ENCODE measurements at regions not wholly inside any gene's neighbourhood (a gene's known extent, or its start where the extent isn't known, plus 50 kb on each side); places are given as distances from the start of the nearest gene placed in this dataset.

DNA sequence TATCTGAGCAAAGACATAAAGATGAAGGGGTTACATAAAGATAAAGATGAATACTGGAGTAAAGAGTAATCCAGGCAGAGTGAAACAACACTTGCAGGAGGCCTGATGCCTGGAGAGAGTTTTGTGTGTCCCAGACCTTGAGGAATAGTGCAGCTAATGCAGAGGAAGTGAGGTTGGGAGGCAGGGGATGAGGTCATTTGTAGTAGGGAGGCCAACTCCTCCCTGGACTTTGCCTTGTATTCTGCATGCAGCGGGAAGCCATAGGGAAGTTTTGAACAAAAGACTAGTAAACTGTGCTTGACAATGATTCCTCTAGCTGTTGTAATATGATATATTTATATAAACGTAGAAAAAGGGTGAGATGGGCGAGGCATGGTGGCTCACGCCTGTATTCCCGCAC is 356.6 kb downstream of the KCNJ2 start:
- TF ChIP-seq, protein P1, sequence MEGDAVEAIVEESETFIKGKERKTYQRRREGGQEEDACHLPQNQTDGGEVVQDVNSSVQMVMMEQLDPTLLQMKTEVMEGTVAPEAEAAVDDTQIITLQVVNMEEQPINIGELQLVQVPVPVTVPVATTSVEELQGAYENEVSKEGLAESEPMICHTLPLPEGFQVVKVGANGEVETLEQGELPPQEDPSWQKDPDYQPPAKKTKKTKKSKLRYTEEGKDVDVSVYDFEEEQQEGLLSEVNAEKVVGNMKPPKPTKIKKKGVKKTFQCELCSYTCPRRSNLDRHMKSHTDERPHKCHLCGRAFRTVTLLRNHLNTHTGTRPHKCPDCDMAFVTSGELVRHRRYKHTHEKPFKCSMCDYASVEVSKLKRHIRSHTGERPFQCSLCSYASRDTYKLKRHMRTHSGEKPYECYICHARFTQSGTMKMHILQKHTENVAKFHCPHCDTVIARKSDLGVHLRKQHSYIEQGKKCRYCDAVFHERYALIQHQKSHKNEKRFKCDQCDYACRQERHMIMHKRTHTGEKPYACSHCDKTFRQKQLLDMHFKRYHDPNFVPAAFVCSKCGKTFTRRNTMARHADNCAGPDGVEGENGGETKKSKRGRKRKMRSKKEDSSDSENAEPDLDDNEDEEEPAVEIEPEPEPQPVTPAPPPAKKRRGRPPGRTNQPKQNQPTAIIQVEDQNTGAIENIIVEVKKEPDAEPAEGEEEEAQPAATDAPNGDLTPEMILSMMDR (conservative IDR thresholded peaks at IDR 0.05; ENCODE audit: low read depth, low read length), result no peak
- DNase-seq (ENCODE audit: low read depth), result no peak

DNA sequence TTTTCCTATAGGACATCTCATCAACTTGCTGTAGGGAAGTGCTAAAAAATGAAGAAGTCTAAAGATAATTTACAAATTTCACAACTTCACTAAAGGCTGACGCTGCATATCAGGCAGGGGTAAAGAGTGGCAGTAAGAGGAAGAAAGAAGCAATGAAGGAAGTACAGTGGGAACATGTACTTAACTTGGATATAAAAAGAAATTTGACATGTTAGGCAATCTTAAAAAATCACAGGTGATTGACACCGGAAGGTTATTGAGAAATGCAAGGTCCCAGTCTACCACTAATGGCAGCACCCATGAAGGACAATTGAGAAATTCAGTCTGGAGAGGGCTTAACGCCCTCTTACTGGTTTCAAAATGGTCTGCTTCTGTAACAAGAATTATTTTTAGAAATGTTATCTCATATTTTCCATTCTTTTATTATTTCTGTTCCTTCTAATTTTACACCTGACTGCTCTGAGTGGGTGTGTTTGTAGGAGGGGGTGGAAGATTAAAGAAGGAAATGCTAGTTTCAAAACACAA is 358.1 kb downstream of the KCNJ2 start:
- H3K4me3 ChIP-seq (ENCODE audit: low read depth, low read length), result no peak overlapping the region
- no peak for DNase-seq (ENCODE audit: low read depth)
- TF ChIP-seq, protein P1 (conservative IDR thresholded peaks at IDR 0.05; ENCODE audit: low read depth, low read length), result no peak

More for the DNA sequence above, 356.6 kb downstream of the KCNJ2 start:
- no peak overlapping the region for H3K4me3 ChIP-seq (ENCODE audit: low read depth, low read length)

DNA sequence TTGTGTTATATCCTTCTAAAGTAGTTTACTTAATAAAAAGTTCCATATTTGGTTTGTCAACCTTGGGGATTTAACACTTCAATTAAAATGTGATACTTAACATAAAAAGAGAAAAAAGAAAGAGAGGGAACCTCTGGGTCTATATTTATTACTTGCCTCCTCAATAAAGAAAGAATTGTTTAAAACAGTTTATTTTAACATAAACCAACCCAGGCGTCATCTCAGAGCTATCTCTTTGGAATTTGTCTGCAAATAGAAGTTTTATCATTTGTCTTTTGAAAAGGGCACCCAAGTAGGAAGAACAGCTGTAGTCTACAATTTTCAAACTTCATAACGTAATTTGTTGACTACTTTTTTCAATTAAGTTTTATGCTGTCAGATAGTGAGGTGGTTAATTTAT is 364.1 kb downstream of the KCNJ2 start:
- DNase-seq (ENCODE audit: low read depth), result no peak
- TF ChIP-seq, protein P1 (conservative IDR thresholded peaks at IDR 0.05; ENCODE audit: low read depth, low read length), result no peak
- H3K4me3 ChIP-seq (ENCODE audit: low read depth, low read length), result no peak overlapping the region

DNA sequence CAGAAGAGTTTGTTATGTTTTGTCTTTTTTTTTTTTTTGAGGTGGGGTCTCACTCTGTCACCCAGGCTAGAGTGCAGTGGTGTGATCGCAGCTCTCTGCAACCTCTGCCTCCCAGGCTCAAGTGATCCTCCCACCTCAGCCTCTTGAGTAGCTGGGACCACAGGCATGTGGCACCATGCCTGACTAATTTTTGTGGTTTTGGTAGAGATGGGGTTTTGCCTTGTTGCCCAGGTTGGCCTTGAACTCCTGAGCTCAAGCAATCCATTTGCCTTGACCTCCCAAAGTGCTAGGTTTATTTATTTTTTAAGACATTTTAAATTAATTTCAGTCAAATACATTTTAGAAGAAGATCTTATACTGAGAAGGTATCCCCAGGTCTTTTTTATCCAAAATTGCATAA is 366.7 kb downstream of the KCNJ2 start:
- no peak overlapping the region for H3K4me3 ChIP-seq (ENCODE audit: low read depth, low read length)
- TF ChIP-seq, protein P1 (conservative IDR thresholded peaks at IDR 0.05; ENCODE audit: low read depth, low read length), result no peak
- peak; percentile 58 for DNase-seq (ENCODE audit: low read depth)

DNA sequence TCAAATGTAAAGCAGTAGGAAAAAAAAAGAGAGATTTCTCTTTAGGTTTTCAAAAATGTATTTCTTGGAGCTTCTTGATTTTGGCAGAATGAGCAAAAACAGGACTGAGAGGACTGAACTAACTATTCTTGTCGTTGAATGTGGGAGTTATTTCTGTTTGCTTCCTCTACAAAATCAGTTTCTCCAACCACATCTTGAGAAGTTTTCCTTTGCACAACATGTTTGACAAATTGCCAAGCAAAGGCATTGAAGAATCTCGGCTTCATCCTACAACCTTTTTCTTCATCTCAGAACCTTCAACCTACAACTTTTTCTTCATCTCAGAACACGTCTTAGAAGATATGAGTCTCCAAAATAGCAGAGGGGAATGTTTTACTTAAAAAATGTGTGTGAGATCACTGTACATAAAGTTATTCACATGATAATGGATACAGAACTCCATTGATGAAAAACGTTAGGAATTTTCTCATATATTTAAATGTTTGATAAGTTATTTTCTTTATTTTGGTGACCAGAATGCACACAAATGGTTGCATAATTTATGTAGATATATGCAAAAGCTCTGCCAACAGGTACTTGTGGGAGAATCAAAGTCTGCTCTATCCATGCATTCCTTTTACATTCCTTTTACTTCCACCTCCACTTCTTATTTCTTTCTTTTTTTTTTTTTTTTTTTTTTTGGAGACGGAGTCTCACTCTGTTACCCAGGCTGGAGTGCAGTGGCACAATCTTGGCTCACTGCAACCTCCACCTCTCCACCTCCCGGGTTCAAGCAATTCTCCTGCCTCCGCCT is 370.0 kb downstream of the KCNJ2 start:
- peak; percentile 25 for DNase-seq (ENCODE audit: low read depth)
- TF ChIP-seq, protein P1 (conservative IDR thresholded peaks at IDR 0.05; ENCODE audit: low read depth, low read length), result no peak
- no peak overlapping the region for H3K4me3 ChIP-seq (ENCODE audit: low read depth, low read length)

DNA sequence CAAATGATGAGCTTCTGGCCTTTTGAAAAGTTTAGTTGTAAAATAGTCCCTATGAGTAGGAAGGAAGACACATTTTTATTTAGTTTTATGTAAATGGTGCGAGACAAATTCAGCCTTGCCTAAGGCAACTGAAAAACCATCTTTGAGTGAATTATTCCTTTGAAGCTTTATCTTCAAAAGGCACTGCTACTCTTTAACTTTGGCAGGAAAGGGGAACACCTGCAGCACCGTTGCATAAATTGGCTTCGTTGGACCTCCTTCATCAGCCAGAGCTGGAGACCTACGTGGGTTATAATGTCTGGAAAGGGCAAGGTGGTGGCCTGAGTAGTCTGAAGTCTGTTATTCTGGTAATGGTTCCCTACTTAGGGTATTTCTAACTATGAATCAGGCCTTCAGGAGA is 373.5 kb downstream of the KCNJ2 start:
- no peak overlapping the region for H3K4me3 ChIP-seq (ENCODE audit: low read depth, low read length)
- DNase-seq (ENCODE audit: low read depth), result no peak
- TF ChIP-seq, protein P1 (conservative IDR thresholded peaks at IDR 0.05; ENCODE audit: low read depth, low read length), result no peak

DNA sequence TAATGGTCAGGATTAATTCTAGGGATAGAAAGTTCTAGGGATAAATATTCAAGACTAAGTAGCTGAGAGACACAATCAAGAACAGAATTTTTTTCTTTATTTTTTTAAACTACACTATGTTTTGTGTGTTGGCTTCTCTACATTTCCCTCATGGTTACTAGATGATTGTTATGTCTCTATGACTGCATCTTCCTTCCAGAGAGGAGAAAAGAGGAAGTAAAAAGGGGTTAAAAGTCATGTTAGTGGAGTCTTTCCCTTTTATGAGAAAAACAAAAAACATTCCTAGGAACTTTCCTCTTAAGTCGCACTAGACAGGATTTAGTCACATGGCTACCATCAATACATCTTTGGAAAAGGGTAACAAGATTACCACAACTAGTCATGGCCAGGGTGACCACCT is 375.0 kb downstream of the KCNJ2 start:
- DNase-seq (ENCODE audit: low read depth), result no peak
- no peak overlapping the region for H3K4me3 ChIP-seq (ENCODE audit: low read depth, low read length)
- TF ChIP-seq, protein P1 (conservative IDR thresholded peaks at IDR 0.05; ENCODE audit: low read depth, low read length), result no peak
